HCT116 (cell line): ENCODE measurements at regions not wholly inside any gene's neighbourhood (a gene's known extent, or its start where the extent isn't known, plus 50 kb on each side); places are given as distances from the start of the nearest gene placed in this dataset.

Source experiments
- ATAC-seq: fragments of 200-7000 bp; cut with Tn5 transposase; 2 replicates; pipeline ENCODE4 v1.9.1; 2020; ENCODE audit warnings: mild to moderate bottlenecking, moderate library complexity
- BruUV-seq: library from RNA; stranded (reverse); fragments of 400-500 nt; replicated peaks from 2 replicates; lab custom pipeline; 2021; lab: Mats Ljungman, UMichigan
- CTCF ChIA-PET: fragments of 300-600 bp; sonication (Branson Sonifier 250); formaldehyde crosslinking; loops from one replicate; lab custom pipeline; 2021; ENCODE audit warnings: antibody characterized with exemption; lab: Charles Lee
- POLR2A ChIA-PET: fragments of 300-600, 350-600 bp; sonication (Branson Sonifier 250); formaldehyde crosslinking; loops from one replicate; lab custom pipeline; 2021; ENCODE audit warnings: antibody characterized with exemption; lab: Charles Lee
- RAD21 ChIA-PET, 2 experiments: fragments of 300-600 bp; sonication (Branson Sonifier 250); formaldehyde crosslinking; loops; one replicate each; lab custom pipeline; 2023; ENCODE audit warnings: low total read pairs in 2 of 2; ENCODE audit not compliant: uncharacterized antibody in 2 of 2, unreplicated experiment in 2 of 2, low non-redundant PET in 1 of 2; lab: Charles Lee
- DNase-seq: peaks from one replicate; pipeline ENCODE4 v3.0.0-alpha.2; 2010; ENCODE audit warnings: low read depth, low spot score
- H2AFZ ChIP-seq: fragments of 200-600 bp; shearing (Covaris generic), sonication (generic); 2 replicates; pipeline ENCODE4 v1.6.1; 2017; ENCODE audit warnings: low read depth, mixed run types, mixed read lengths, antibody characterized with exemption, low read length; ENCODE audit not compliant: poor library complexity, severe bottlenecking
- H3K27ac ChIP-seq: 2 replicates; pipeline ENCODE4 v1.5.1; 2012; ENCODE audit warnings: low read depth, low read length
- H3K27me3 ChIP-seq: fragments of 200-600 bp; sonication (generic); 2 replicates; pipeline ENCODE4 v1.6.1; 2016; ENCODE audit warnings: mixed run types, low read length, mixed read lengths; ENCODE audit not compliant: insufficient read depth
- H3K36me3 ChIP-seq, 2 experiments: fragments of 200-500 bp in 1 of 2; fragments of 200-600 bp in 1 of 2; sonication (Bioruptor generic) in 1 of 2; sonication (generic) in 1 of 2; 2 replicates each; pipeline versions ENCODE4 v1.5.1 to v1.6.1; 2014 to 2016; ENCODE audit warnings: low read length in 2 of 2, inconsistent platforms in 1 of 2, mixed read lengths in 1 of 2, mixed run types in 1 of 2; ENCODE audit not compliant: insufficient read depth in 2 of 2, control insufficient read depth in 1 of 2
- H3K4me1 ChIP-seq, 2 experiments: fragments of 200-600 bp in 1 of 2; sonication (generic) in 1 of 2; 2 replicates each; pipeline versions ENCODE4 v1.5.1 to v1.6.1; 2012 to 2017; ENCODE audit warnings: low read length in 2 of 2, inconsistent platforms in 1 of 2, mild to moderate bottlenecking in 1 of 2, mixed read lengths in 1 of 2, mixed run types in 1 of 2, moderate library complexity in 1 of 2; ENCODE audit not compliant: insufficient read depth in 2 of 2, control insufficient read depth in 1 of 2
- H3K4me2 ChIP-seq: fragments of 200-600 bp; sonication (generic); 2 replicates; pipeline ENCODE4 v1.6.1; 2017; ENCODE audit warnings: mixed run types, low read length, mixed read lengths
- H3K4me3 ChIP-seq, 2 experiments: fragments of 200-600 bp in 1 of 2; sonication (generic) in 1 of 2; replicated peaks in 1 of 2; 2 replicates each; pipeline ENCODE4 v1.5.1; 2011 to 2016; ENCODE audit warnings: low read length in 2 of 2, control low read depth in 1 of 2, low read depth in 1 of 2, mild to moderate bottlenecking in 1 of 2, mixed read lengths in 1 of 2, mixed run types in 1 of 2
- H3K79me2 ChIP-seq: fragments of 200-600 bp; sonication (generic); 2 replicates; pipeline ENCODE4 v1.6.1; 2017; ENCODE audit warnings: mild to moderate bottlenecking, mixed run types, low read length, moderate library complexity, mixed read lengths; ENCODE audit not compliant: insufficient read depth
- H3K9ac ChIP-seq: fragments of 200-600 bp; sonication (generic); 2 replicates; pipeline ENCODE4 v1.6.1; 2016; ENCODE audit warnings: low read length, mixed read lengths
- H3K9me2 ChIP-seq: fragments of 200-600 bp; sonication (generic), shearing (Covaris generic); 2 replicates; pipeline ENCODE4 v1.6.1; 2017; ENCODE audit warnings: mixed run types, mild to moderate bottlenecking, moderate library complexity; ENCODE audit not compliant: insufficient read depth
- H3K9me3 ChIP-seq, 2 experiments: fragments of 200-500 bp in 1 of 2; fragments of 200-600 bp in 1 of 2; sonication (Bioruptor generic) in 1 of 2; sonication (generic) in 1 of 2; 2 replicates each; pipeline ENCODE4 v1.6.1; 2014 to 2017; ENCODE audit warnings: low read length in 2 of 2, mixed read lengths in 2 of 2, inconsistent platforms in 1 of 2, low read depth in 1 of 2, mild to moderate bottlenecking in 1 of 2, mixed run types in 1 of 2, moderate library complexity in 1 of 2; ENCODE audit not compliant: control insufficient read depth in 1 of 2, insufficient read depth in 1 of 2
- H4K20me1 ChIP-seq: fragments of 200-600 bp; sonication (generic), shearing (Covaris generic); 2 replicates; pipeline ENCODE4 v1.6.1; 2017; ENCODE audit warnings: mixed run types, mild to moderate bottlenecking, moderate library complexity; ENCODE audit not compliant: insufficient read depth
- ATF3 ChIP-seq: IDR thresholded peaks from 2 replicates; pipeline ENCODE4 v1.6.1; 2012
- CBX3 ChIP-seq: IDR thresholded peaks from 2 replicates; pipeline ENCODE4 v1.6.1; 2012; ENCODE audit warnings: low read depth
- CEBPB ChIP-seq: IDR thresholded peaks from 2 replicates; pipeline ENCODE4 v1.6.1; 2012; ENCODE audit warnings: low read depth
- EGR1 ChIP-seq: IDR thresholded peaks from 2 replicates; pipeline ENCODE4 v1.6.1; 2012; ENCODE audit warnings: low read depth
- EZH2 ChIP-seq: fragments of 200-600 bp; sonication (generic); IDR thresholded peaks from 2 replicates; pipeline ENCODE4 v1.6.1; 2017; ENCODE audit warnings: antibody characterized with exemption, mixed run types
- EZH2phosphoT487 ChIP-seq: fragments of 200-600 bp; IDR thresholded peaks from 2 replicates; pipeline ENCODE4 v1.6.1; 2018; ENCODE audit warnings: antibody characterized with exemption, borderline replicate concordance
- JUND ChIP-seq: IDR thresholded peaks from 2 replicates; pipeline ENCODE4 v1.6.1; 2012
- MAX ChIP-seq: IDR thresholded peaks from 2 replicates; pipeline ENCODE4 v1.6.1; 2012
- POLR2A ChIP-seq: IDR thresholded peaks from 2 replicates; pipeline ENCODE4 v1.7.0; 2011; ENCODE audit warnings: borderline replicate concordance; ENCODE audit not compliant: insufficient read depth, insufficient read length; ENCODE audit errors: extremely low read depth
- POLR2AphosphoS5 ChIP-seq: IDR thresholded peaks from 2 replicates; pipeline ENCODE4 v1.6.1; 2011; ENCODE audit warnings: mild to moderate bottlenecking, low read depth, low read length, moderate library complexity
- REST ChIP-seq: IDR thresholded peaks from 2 replicates; pipeline ENCODE4 v1.6.1; 2012; ENCODE audit warnings: low read depth
- SIN3A ChIP-seq: IDR thresholded peaks from 2 replicates; pipeline ENCODE4 v1.6.1; 2012; ENCODE audit warnings: low read depth
- SP1 ChIP-seq: IDR thresholded peaks from 2 replicates; pipeline ENCODE4 v1.6.1; 2012; ENCODE audit warnings: low read depth
- TCF7L2 ChIP-seq: IDR thresholded peaks from 2 replicates; pipeline ENCODE4 v1.7.0; 2011; ENCODE audit warnings: borderline replicate concordance, inconsistent platforms; ENCODE audit not compliant: insufficient read depth, insufficient read length; ENCODE audit errors: extremely low read depth
- YY1 ChIP-seq: IDR thresholded peaks from 2 replicates; pipeline ENCODE4 v1.6.1; 2011; ENCODE audit warnings: low read length, low read depth, moderate library complexity, mild to moderate bottlenecking; ENCODE audit not compliant: insufficient replicate concordance; ENCODE audit errors: extremely low read depth
- ZFX ChIP-seq: fragments of 450-650 bp; IDR thresholded peaks from 2 replicates; pipeline ENCODE4 v1.6.1; 2017
- intact Hi-C: fragments of 100-400 bp; cut with micrococcal nuclease; formaldehyde crosslinking; loops from 2 replicates; pipeline ENCODE4 v1.10.0; 2022

DNA sequence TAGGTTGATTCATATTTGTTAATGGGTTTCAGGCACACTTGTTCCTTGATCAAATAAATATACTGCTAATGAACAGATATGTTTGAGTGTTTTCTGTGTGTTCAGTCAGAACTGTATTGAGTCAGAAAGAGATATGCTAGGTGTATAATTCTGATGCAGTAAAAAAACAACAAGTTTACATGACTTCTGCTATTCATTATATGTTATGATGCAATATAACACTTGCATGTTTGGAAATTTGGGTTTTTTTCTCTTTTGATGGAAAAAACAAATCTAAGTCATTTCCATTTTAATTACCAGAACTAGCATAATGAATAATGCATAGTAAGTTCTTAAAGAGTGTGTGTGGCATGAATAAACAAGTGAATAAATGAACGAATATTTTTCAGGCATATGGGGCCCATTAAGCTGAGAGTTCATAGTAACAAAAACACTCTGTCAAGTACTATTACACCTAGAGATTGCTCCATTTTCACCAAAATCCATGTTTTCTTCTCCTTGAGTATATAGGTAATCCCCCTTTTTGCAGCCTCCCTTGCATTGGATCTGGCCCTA is 208.3 kb upstream of the NT5E start:
- no peaks in the 10 kb centered on the region for H3K79me2 ChIP-seq
- no peak overlapping the region for H3K4me2 ChIP-seq
- DNase-seq (no peak), ATAC-seq (no peak)
- H4K20me1 ChIP-seq = no peaks in the 10 kb centered on the region
- no peak overlapping the region for H3K9ac ChIP-seq
- no peak overlapping the region for H3K27ac ChIP-seq
- no peaks in the 10 kb centered on the region for H3K9me3 ChIP-seq
- H3K9me2 ChIP-seq = no peaks in the 10 kb centered on the region
- intact Hi-C loops = no loop called here
- H3K4me1 ChIP-seq = no peaks in the 10 kb centered on the region
- no TSS peak for BruUV-seq
- no peak overlapping the region for H3K4me3 ChIP-seq
- TF ChIP-seq TCF7L2 = no peak
- TF ChIP-seq SIN3A = no peak
- no peak for TF ChIP-seq REST
- no peak for TF ChIP-seq ZFX
- TF ChIP-seq POLR2A = no peak
- no peak for TF ChIP-seq CBX3
- no peak for TF ChIP-seq EZH2phosphoT487
- TF ChIP-seq YY1 = no peak
- no peak for TF ChIP-seq SP1
- TF ChIP-seq EGR1 = no peak
- no peak for TF ChIP-seq EZH2
- no peak for TF ChIP-seq MAX
- no peak for TF ChIP-seq CEBPB
- no peak for TF ChIP-seq ATF3
- TF ChIP-seq POLR2AphosphoS5 = no peak
- no peak for TF ChIP-seq JUND
- RAD21 ChIA-PET = no interaction called here
- CTCF ChIA-PET = no interaction called here
- no peaks in the 10 kb centered on the region; the same call in 1 of the 2 replicates for H3K27me3 ChIP-seq
- POLR2A ChIA-PET = no interaction called here
- H3K36me3 ChIP-seq = no peaks in the 10 kb centered on the region
- no peak overlapping the region for H2AFZ ChIP-seq
